ENCODE measurements at regions not wholly inside any gene's neighbourhood (a gene's known extent, or its start where the extent isn't known, plus 50 kb on each side); places are given as distances from the start of the nearest gene placed in this dataset.
"Not testable (repeated sequence)": the region's sequence is repeated elsewhere in the genome, so short reads cannot be mapped to it uniquely, and the experiment has no call there.

GRCh38 chr21:7826174-7826573, 2695.2 kb upstream of the TPTE start:
- not testable (repeated sequence) for TF ChIP-seq CTCF (IDR thresholded peaks at IDR 0.05 in 4 of 5, conservative IDR thresholded peaks at IDR 0.05 in 1 of 5); POLR2A (IDR thresholded peaks at IDR 0.05)
